HL-60 (cell line): ENCODE measurements at regions not wholly inside any gene's neighbourhood (a gene's known extent, or its start where the extent isn't known, plus 50 kb on each side); places are given as distances from the start of the nearest gene placed in this dataset.

Experiments used
- DNase-seq, 2 experiments: peaks; one replicate each; pipeline ENCODE4 v3.0.0-alpha.2; 2010 to 2020; ENCODE audit warnings: low read depth in 1 of 2, low spot score in 1 of 2
- H3K27ac ChIP-seq: fragments of 250-450 bp; sonication (Bioruptor Pico); replicated peaks from 2 replicates; pipeline ENCODE4 v1.5.1; 2020; ENCODE audit warnings: mild to moderate bottlenecking, moderate library complexity
- H3K27me3 ChIP-seq: fragments of 250-450 bp; sonication (Bioruptor Pico); 2 replicates; pipeline ENCODE4 v1.5.1; 2021; ENCODE audit warnings: mild to moderate bottlenecking, moderate library complexity; ENCODE audit not compliant: insufficient read depth, poor library complexity, severe bottlenecking
- H3K4me3 ChIP-seq: replicated peaks from 2 replicates; pipeline ENCODE4 v1.5.1; 2011; ENCODE audit warnings: mild to moderate bottlenecking, control low read depth, low read length; ENCODE audit not compliant: insufficient read depth
- GABPA ChIP-seq: IDR thresholded peaks from 2 replicates; pipeline ENCODE4 v1.6.1; 2012; ENCODE audit warnings: low read depth
- POLR2AphosphoS5 ChIP-seq: IDR thresholded peaks from 2 replicates; pipeline ENCODE4 v1.6.1; 2012; ENCODE audit warnings: low read depth
- SPI1 ChIP-seq: IDR thresholded peaks from 2 replicates; pipeline ENCODE4 v1.6.1; 2012; ENCODE audit warnings: low read depth, mild to moderate bottlenecking, borderline replicate concordance
- TF ChIP-seq, protein P1 (sequence below): IDR thresholded peaks from one replicate; pipeline ENCODE4 v1.5.1; 2011; ENCODE audit warnings: low read length, control low read depth, inconsistent platforms; ENCODE audit not compliant: insufficient read depth
- TF ChIP-seq, protein P2 (sequence below): IDR thresholded peaks from 2 replicates; pipeline ENCODE4 v1.6.1; 2012; ENCODE audit warnings: low read depth; ENCODE audit not compliant: insufficient replicate concordance

DNA sequence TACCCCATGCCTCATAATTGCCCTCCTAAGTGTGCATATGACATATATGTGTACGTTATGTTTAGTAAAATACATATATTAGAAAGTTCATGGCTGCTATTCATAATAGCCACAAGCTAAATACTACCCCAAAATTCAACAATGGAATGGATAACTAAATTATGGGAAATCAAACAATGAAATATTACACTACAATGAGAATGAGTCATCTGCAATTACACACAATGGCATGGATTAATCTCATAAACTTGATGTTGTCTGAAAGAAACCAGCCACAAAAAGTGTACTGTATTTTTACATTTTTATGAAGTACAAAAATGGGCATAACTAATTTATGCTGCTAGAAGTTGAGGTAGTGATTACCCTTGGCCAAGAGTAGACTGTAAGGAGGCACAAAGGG, 477.0 kb downstream of the HAO1 start:
- no peak for DNase-seq
- H3K27me3 ChIP-seq: no peaks in the 10 kb centered on the region
- no peak overlapping the region for H3K27ac ChIP-seq
- TF ChIP-seq, protein P1, sequence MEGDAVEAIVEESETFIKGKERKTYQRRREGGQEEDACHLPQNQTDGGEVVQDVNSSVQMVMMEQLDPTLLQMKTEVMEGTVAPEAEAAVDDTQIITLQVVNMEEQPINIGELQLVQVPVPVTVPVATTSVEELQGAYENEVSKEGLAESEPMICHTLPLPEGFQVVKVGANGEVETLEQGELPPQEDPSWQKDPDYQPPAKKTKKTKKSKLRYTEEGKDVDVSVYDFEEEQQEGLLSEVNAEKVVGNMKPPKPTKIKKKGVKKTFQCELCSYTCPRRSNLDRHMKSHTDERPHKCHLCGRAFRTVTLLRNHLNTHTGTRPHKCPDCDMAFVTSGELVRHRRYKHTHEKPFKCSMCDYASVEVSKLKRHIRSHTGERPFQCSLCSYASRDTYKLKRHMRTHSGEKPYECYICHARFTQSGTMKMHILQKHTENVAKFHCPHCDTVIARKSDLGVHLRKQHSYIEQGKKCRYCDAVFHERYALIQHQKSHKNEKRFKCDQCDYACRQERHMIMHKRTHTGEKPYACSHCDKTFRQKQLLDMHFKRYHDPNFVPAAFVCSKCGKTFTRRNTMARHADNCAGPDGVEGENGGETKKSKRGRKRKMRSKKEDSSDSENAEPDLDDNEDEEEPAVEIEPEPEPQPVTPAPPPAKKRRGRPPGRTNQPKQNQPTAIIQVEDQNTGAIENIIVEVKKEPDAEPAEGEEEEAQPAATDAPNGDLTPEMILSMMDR: no peak
- TF ChIP-seq POLR2AphosphoS5 (no peak), GABPA (no peak), SPI1 (no peak)
- TF ChIP-seq, protein P2, sequence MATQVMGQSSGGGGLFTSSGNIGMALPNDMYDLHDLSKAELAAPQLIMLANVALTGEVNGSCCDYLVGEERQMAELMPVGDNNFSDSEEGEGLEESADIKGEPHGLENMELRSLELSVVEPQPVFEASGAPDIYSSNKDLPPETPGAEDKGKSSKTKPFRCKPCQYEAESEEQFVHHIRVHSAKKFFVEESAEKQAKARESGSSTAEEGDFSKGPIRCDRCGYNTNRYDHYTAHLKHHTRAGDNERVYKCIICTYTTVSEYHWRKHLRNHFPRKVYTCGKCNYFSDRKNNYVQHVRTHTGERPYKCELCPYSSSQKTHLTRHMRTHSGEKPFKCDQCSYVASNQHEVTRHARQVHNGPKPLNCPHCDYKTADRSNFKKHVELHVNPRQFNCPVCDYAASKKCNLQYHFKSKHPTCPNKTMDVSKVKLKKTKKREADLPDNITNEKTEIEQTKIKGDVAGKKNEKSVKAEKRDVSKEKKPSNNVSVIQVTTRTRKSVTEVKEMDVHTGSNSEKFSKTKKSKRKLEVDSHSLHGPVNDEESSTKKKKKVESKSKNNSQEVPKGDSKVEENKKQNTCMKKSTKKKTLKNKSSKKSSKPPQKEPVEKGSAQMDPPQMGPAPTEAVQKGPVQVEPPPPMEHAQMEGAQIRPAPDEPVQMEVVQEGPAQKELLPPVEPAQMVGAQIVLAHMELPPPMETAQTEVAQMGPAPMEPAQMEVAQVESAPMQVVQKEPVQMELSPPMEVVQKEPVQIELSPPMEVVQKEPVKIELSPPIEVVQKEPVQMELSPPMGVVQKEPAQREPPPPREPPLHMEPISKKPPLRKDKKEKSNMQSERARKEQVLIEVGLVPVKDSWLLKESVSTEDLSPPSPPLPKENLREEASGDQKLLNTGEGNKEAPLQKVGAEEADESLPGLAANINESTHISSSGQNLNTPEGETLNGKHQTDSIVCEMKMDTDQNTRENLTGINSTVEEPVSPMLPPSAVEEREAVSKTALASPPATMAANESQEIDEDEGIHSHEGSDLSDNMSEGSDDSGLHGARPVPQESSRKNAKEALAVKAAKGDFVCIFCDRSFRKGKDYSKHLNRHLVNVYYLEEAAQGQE: no peak
- H3K4me3 ChIP-seq: no peak overlapping the region

DNA sequence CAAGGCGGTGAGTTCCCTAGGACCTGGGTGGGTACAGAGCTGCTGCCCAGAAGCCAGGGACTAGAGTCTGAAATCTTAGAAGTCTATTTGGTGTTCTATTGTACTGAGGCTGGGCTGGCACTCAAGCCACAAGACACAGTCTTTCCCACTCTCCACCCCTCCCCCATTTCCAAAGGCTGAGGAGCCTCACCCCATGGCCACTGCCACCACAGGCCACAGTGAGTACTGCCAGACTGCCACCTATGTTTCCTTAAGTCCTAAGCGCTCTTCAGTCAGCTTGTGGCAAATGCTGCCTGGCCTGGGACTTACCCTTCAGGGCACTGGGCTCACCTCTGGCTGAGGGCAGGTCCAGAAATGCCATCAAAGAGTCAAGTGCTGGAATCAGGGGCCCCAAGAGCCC, 469.3 kb downstream of the HAO1 start:
- no peaks in the 10 kb centered on the region for H3K27me3 ChIP-seq

DNA sequence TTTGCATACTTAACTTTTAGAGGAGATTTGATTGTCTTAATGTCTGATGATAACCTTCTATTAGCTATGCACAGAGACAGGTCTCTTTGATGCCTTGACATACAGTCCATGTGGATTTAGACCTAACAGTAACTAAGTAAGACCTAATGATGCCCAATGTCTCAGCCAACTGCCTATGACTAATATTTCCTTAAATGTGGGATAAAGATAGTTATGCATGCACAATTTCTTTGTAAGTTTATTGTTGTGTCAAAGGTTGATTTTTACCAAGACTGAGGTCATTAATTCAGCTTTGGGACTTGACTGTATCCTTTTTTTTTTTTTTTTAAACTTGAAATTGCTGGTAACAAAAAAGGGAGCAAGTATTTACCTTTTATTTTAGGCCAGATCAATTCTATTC, 450.0 kb downstream of the HAO1 start:
- no peak for DNase-seq
- Histone ChIP-seq H3K4me3 (no peak overlapping the region), H3K27ac (no peak overlapping the region), H3K27me3 (no peaks in the 10 kb centered on the region)
- TF ChIP-seq, protein P1: no peak
- TF ChIP-seq POLR2AphosphoS5: no peak
- TF ChIP-seq SPI1: no peak
- TF ChIP-seq GABPA: no peak
- TF ChIP-seq, protein P2: no peak

More for the DNA sequence above, 469.3 kb downstream of the HAO1 start:
- no peak for TF ChIP-seq POLR2AphosphoS5
- TF ChIP-seq, protein P2: no peak
- no peak for TF ChIP-seq SPI1
- TF ChIP-seq GABPA: no peak
- TF ChIP-seq, protein P1: no peak
- H3K27ac ChIP-seq: no peak overlapping the region
- no peak for DNase-seq
- no peak overlapping the region for H3K4me3 ChIP-seq
